GM19468 (cell line): ENCODE measurements at regions not wholly inside any gene's neighbourhood (a gene's known extent, or its start where the extent isn't known, plus 50 kb on each side); places are given as distances from the start of the nearest gene placed in this dataset.

Experiments
- ATAC-seq: cut with Tn5 transposase; IDR thresholded peaks from one replicate; pipeline ENCODE4 v1.9.1; 2021; ENCODE audit warnings: mild to moderate bottlenecking, moderate library complexity, moderate number of reproducible peaks; ENCODE audit not compliant: unreplicated experiment; ENCODE audit errors: extremely low read depth

DNA sequence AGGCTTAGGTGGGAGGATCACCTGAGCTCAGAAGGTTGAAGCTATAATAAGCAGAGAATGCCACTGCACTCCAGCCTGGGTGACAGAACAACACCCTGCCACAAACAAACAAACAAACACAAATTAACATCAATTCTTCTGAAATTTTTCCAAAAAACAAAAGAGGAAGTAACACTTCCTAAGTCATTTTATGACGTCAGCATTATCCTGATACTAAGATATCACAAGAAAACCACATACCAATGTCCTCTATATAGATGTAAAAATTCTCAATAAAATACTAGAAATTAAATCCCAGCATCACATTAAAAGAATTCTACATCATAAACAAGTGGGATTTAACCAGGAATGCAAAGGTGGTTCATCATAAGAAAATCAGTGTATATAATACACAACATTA is 64.4 kb upstream of the STK26 start:
- ATAC-seq: no peak

DNA sequence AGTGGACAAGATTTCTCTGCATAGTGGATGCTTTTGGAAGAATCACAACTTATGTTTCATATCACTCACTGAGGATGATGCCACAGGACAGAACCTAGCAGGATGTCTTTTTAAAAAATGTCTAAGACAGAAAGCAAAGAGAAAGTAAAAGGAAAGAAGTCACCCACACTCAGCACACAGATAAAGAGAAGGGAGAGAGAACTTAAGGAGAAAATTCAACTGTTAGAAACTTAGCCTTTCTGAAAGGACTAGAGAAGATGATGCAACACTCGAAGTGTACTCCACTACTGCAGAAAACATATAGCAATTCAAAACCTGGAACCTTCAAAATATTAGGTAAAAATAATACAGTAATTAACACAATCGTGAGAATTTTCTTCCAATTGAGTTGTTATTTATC is 52.8 kb upstream of the STK26 start:
- no peak for ATAC-seq
